ENCODE measurements at regions not wholly inside any gene's neighbourhood (a gene's known extent, or its start where the extent isn't known, plus 50 kb on each side); places are given as distances from the start of the nearest gene placed in this dataset.

GRCh38 chr5:124876566-124876965, 130.1 kb upstream of the ZNF608 start:
- TF ChIP-seq CTCF (conservative IDR thresholded peaks at IDR 0.05; ENCODE audit: low read depth, low read length) (no peak), EZH2 (IDR thresholded peaks at IDR 0.05; ENCODE audit: low read length, unreplicated experiment) (no peak), EZH2phosphoT487 (IDR thresholded peaks at IDR 0.05; ENCODE audit: borderline replicate concordance, low read length) (no peak)
